RPMI8226 (cell line): ENCODE measurements at regions not wholly inside any gene's neighbourhood (a gene's known extent, or its start where the extent isn't known, plus 50 kb on each side); places are given as distances from the start of the nearest gene placed in this dataset.
"Not testable (repeated sequence)": the region's sequence is repeated elsewhere in the genome, so short reads cannot be mapped to it uniquely, and the experiment has no call there.

Experiments used
- DNase-seq: peaks from one replicate; pipeline ENCODE4 v3.0.0-alpha.2; 2015

DNA sequence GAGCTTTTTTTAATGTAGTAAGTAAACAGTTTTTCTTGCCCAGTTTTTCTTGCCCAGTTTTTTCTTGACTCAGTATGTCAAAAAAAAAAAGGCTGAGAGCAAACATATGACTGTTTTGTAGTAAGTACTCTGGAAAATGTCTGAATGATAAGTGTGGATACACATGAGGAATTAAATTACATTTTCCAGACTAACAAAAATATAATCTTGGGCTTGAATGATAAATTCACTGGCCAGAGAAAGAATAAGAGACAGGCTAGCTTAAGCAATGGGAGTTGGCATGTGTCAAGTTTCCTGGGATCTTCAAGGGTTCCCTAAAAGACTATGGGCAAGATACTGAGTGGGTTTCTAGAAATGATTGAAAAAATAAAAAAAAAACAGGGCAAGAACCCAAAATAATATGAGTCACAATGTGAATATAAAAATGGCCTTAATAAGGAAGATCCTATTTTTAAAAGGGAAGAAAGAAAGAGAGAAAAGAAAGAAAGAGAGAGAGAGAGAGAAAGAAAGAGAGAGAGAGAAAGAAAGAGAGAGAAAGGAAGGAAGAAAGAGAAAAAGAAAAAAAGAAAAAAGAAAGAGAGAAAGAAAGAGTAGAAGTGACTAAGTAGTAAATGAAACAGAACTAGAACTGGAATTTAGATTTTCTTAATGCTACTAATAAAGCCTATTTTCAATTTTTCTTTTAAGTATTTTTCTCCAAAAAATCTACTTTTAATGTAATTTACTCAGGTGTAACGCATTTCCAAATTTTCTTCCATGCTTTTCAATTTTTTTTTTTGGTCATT, 60.2 kb downstream of the TFPI2 start:
- DNase-seq: no peak

DNA sequence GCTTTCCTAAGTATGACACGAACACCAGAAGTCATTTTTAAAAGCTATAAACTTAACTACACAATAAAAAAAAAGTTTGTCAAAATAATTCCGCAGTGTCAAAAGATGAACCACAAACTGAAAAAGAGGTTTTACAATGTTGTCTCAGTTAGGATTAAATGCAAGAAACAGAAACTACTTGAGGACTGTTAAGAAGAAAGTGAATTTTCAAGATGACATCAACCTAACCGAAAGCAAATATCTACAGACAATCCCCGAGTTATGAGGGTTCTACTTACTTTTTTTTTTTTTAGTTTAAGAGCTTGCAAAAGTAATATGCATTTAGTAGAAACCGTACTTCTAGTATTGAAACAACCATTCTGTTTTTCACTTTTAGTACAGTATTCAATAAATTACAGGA, 62.3 kb downstream of the TFPI2 start:
- DNase-seq: no peak

DNA sequence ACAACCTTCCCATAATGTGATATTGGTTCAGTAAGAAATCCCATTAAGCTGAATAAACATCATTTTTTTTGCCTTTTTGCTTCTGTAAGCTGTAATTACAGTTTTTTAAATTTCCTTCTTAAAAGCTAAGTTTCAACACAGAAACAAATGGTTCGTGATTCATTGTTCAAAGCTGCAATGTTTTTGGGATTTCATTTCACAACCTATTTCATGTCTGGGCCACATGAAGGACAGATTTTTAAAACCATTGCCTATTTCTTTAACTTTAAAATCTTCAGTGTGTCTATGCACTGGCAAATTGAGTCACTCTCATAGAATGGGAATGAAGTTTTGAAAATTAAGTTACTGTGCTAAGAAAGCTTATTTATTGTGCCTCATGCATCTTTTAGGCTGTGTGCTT, 66.9 kb downstream of the TFPI2 start:
- DNase-seq: no peak

DNA sequence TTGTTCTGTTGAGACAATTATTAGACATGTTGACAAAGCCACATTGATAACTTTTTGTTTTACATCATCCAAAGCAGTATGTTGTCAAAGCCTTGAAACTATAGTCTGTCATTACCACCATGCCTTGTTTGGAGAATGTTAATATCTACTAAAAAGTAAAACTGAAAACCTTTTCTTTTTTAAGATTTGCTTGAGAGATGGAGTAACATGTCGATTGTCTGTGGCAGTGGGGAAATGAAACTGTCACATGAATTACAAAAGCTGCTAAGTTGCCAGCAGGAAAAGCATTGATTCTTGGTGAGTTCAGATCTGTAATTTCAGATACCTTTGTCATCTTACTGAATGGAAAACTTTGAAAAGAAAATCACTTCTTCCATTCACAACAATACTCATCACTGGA, 69.1 kb downstream of the TFPI2 start:
- no peak for DNase-seq

DNA sequence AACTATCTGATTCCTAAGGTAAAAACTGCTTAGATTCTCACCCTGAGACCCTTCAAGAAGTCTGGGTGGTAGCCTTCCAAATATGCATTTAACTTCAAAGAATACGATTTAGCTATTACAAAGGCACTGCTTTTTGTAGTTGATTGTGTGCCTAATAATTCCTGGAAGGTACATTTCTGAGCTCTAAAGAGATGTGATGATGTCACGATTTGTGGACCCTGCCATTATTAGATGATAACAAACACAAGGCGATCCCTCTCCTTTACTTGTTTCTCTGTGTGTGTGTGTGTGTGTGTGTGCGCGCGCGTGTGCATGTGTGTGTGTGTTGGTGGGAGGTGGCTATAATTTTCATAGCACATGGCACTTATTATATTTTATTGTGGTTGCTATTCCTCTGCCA, 70.9 kb downstream of the TFPI2 start:
- no peak for DNase-seq

DNA sequence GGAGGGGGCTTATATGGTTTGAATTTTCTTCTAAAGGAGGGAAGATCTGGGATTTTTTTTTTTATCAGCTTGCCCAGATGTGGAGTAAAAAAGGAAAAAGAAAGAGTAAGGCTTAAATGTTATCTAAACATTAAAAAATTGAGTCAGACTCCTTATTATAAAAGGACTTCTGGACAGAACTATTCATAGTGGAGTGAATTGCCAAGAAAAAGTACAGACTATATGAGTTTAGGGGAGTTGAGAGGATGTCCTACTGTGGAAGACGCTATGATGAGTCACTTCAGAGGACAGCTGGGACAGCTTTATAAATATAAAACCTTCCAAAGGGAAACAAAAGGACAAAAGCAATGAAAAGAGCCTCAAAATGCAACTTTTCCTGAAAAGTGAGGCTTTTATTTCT, 73.0 kb downstream of the TFPI2 start:
- DNase-seq: no peak

DNA sequence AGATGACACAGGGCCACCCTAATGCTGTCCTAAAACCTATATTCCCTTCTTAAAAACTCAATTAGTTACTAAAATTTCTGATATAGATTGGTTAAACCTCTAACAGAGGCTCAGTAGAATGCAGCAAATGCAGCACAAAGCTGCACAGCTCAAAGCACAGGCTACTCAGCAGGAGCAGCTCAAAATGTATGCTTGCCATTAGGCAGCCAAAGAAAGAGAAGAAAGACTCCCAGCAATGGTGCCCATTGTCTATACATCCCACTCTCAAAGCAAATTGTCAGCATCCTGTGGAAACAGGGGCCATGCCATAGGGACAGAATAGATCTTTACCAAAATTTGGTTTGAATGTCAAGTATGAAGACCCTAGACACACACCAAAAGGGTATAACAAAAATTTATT, 73.5 kb downstream of the TFPI2 start:
- no peak for DNase-seq

DNA sequence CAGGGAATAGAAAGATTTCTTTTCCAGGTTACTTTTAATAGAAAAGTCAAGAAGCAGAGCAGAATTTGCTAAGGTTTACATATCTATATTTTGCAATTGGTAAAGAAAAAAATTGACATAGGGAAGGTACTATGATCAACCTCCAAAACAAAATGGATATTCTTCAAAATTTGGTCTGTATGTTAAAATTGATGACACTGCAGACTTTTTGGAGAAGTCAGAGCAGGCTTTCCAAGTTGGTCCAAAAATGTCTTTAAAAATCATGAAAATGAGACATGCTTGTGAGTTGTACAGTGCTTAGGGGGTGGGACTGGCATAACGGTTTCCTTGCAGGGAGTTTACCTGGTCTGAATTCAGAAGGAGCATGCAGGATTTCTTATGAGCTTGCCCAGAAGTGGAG, 77.0 kb downstream of the TFPI2 start:
- DNase-seq: no peak

DNA sequence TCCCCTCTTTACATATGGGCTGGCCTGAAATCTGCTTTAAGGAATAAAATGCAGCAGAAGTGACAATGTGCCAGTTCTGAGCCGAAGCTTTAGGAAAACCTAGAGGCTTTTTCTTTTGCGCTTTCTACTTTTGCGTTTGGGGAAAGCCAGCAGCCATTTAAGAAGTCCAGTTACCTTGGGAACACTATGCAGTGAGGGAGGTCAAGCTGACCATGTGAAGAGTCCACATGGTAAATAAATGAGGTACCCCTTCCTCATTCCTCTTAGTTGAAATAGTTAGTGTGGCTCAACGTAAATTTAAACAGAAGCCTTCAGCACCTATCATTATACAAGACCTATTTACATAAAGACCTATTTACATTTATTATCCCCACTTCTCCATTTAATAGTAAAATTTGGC, 78.5 kb downstream of the TFPI2 start:
- no peak for DNase-seq

DNA sequence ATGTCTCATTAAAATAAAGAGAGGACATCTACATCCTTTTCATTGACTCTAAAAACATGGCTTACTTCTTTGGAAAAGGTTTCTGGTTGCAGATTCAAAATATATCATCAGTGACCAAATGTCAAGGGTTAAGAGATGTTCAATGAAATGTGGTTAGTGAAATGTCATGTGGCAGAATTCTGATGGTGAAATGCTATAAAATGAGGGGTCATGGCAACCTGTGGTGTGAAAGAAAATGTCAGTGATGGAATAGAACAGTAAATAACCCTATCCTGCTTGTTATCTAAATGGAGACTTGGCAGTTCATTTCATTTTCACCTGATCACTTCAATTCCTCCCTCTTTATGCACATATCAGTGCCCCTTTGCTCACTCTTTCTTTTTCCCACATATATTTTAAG, 79.4 kb downstream of the TFPI2 start:
- no peak for DNase-seq

DNA sequence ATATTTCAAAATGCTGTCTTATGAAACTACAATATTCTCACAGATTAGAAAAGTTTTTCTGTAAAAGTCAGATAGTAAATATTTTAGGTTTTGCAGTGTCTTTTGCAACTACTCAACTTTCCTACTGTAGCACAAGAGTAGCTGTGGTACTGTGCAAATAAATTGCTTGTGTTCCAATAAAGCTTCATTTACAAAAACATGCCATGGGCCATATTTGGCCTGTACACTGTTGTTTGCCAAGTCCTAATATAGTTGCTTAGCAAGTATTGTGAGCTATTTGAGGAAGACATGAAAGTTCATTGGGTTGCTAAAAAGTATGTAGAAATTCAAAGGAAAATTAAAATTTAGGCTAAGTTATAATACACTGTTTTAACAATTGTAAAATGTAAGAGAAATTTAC, 80.0 kb downstream of the TFPI2 start:
- DNase-seq: no peak

DNA sequence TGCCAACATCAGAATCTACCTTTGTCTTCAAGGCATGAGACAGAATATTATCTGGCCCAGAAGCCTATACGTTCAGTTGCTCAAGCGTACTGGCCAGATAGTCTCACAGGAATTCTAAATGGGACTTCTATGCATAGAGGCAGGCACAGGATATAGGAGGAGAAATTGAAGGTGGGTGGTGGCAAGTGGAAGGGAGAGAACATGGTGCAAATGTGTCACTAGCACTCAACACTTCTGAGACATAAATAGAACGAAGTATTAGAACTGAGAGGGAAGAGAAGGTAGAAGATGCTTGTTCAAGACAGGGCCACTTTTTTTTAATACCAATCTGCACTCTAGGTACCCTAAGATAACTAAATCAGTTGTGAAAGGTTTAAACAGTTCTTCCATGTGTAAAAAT, 85.8 kb downstream of the TFPI2 start:
- DNase-seq: no peak

DNA sequence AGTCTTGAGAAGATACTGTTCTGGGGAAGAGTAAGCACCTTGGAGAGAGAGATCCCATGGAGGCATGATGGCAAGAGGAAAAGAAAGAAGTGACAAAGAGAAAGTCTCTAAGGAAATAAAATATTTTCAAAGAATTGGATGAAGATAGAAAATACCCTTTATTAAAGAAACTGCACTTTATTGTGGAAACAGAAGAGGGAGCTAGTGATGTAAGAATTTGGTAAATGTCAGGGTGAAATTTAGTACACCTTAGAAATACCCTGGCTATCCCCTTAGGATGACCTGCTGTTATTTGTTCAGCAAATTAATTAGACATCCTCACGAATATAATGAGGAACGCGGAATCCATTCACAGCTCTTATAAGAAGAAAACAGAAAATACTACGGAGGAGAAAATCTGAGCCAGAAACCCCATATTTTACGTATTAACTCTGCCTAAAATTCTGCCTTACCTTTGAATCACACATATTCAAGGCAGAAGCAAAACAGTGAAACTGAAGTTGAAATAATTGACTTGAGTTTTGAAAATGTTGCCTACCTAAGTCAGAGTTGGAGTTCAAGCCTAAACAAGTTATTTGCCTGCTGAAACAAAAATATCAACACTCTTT, 90.7 kb downstream of the TFPI2 start:
- DNase-seq: peak; percentile 30

DNA sequence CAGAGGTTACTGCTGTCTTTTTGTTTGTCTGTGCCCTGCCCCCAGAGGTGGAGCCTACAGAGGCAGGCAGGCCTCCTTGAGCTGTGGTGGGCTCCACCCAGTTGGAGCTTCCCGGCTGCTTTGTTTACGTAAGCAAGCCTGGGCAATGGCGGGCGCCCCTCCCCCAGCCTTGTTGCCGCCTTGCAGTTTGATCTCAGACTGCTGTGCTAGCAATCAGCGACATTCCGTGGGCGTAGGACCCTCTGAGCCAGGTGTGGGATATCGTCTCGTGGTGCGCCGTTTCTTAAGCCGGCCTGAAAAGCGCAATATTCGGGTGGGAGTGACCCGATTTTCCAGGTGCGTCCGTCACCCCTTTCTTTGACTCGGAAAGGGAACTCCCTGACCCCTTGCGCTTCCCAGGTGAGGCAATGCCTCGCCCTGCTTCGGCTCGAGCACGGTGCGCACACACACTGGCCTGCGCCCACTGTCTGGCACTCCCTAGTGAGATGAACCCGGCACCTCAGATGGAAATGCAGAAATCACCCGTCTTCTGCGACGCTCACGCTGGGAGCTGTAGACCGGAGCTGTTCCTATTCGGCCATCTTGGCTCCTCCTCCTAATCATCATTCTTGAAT, 97.4 kb downstream of the TFPI2 start:
- DNase-seq: not testable (repeated sequence)

DNA sequence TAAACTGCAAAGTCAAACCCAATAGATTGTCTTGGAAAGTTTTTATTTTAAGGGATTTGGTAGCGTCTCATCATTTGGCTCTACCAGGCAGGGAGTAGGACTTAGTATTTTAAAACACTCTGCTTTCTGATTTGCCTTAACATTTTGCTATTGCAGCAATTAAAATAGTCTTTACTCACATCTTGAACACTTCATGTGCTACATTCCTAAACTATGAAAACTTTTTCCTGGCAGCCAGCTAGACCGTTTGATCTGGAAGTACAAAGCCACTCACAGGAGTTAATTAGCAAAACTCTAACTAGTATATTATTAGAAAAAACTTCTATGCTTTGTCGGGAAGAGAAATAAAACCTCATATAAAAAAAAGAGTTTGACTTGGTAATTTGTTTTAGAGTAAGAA, 111.4 kb downstream of the TFPI2 start:
- DNase-seq: no peak

DNA sequence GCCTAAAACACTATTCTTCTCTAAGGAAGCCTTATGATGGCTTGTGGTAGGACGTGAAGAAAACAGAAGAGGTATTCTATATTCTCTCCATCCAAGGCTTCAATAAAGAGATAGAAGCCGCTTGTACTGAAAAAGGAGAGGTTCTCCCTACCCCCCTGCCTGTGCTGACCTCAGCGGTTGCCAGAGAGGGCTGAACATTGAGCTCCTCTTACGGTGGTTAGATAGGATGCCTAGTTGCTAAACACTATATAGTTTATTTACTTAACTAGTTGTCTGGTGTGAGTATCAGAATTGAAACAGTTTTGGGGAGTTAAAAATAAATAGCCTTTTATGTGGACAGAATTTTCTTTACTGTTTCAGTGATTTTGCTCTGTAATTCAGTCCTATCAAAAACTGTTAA, 112.2 kb downstream of the TFPI2 start:
- DNase-seq: no peak

DNA sequence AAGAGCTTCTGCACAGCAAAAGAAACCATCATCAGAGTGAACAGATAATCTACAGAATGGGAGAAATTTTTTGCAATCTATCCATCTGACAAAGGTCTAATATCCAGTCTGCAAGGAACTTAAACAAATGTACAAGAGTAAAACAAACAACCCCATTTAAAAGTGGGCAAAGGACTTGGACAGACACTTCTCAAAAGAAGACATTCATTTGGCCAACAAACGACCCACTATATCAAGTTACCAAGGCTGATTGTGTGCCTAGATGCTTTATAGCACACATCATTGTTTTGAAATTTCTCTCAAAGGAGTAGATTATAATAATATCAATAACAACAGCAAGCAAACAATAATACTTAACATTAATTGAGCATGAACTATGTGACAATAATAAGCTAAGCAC, 117.1 kb downstream of the TFPI2 start:
- no peak for DNase-seq

DNA sequence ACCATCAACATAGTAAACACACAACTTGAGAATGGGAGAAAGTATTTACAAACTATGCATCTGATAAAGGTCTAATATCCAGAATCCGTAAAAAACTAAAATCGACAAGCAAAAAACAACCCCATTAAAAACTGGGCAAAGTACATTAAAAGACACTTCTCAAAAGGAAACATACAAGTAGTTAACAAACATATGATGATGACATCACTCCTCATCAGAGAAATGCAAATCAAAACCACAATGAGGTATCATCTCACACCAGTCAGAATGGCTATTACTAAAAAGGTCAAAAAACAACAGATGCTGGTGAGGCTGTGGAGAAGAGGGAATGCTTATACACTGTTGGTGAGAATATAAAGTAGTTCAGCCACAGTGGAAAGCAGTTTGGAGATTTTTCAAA, 125.1 kb downstream of the TFPI2 start:
- DNase-seq: no peak

DNA sequence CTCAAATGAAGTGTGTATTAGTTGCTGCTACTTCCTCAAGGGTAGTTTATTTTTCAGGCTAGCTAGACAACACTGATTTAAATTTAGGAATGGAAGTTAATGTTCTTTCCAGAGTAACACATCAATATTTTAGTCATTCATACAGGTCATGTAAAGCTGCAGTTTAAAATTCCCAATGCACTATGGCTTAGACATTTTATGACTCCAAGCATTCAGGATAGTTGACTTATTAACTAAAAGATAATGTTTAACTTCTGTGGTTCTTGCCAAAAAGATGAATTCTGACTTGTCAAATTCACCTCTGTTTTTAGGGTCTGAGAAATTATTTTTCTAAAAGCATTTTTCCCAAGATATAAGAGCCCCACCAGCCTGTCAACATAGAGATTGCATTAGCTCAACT, 131.9 kb downstream of the TFPI2 start:
- DNase-seq: no peak

DNA sequence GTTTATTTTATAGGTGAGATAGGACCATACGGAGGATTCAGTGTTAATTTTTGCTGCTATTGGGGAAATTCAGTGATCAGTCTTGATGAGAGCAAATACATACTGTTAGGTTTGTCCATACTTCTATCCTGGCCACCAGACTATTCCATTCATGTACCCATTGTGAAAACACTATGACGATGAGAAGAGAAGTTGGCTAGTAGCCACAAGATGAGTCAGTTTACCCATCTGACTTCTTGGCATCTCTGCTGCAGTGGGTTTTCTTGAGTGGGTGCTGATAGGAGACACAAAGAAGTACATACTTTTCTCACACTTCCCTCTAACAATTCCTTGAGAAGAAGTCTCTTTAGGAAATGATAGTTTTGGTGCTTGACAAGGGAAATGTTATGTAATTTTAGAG, 133.1 kb downstream of the TFPI2 start:
- DNase-seq: no peak

DNA sequence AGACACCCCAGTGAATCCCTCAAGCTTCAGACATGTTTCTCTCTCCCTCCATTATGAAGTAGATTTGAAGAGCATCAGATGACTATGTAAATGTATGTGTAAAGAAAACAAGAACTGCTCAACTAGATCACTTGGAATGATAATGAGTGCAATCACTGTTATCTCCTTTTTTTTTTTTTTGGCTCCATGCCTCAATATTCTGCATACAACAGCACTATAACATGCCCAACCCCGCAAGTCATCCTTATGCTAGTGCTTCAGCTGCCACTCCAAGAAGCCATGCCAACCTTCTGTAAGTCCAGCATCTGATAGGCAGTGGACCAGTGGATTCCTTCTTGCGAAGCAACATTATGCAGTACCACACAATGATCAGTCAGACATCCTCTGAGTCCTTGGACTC, 133.7 kb downstream of the TFPI2 start:
- no peak for DNase-seq

DNA sequence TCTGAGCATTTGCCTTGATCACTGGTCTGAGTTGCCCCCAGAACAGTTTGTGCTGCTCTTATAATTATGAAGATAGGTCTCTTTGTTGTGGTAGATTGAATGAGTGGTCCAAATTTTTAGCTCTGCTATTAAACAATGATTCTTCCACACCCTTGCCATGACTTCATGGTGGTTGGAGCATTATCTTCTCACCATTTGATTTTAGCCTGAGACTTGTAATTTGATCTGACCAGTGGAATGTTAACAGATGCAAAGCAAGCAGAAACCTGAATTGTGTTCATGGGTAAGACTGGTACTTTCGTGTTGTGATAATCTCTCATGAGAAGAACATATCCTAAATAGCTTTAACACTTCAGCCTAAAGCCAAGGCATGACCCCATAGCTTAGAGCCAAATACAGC, 139.1 kb downstream of the TFPI2 start:
- DNase-seq: no peak

DNA sequence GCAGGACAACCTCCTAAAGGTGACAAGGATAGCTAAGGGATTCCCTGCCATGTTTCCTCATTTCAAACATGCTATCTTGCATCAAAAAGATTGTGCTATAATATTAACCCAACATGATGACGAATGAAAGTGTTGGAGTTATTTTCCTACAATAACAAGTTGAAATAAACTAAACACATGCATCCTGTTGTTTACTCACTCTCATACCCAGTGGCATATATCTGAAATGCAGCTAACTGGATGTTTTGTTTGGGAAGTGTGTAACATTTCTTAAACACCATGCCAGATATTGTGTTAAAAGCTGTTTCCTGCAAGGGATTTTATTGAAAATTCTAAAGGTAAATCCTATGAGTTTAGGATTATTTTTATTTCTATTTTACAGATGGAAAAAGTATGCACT, 139.6 kb downstream of the TFPI2 start:
- DNase-seq: no peak

DNA sequence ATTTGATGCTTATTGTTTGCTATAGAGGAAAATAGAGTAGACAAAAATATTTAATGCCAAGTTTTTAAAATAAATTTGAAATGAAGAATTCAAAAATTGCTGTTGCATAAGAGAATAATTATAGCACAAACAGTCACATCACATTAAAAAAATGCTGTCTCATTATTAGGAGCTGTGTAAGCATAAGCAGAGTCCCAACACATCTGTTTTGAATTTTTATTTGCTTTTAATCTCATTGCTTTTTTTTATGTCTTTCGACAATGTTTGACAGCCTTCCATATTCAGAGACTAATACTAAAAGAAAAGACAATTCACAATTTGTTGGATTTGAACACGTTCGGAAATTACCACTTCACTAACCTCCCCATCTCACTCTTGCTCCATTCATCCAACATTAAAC, 143.5 kb downstream of the TFPI2 start:
- no peak for DNase-seq

DNA sequence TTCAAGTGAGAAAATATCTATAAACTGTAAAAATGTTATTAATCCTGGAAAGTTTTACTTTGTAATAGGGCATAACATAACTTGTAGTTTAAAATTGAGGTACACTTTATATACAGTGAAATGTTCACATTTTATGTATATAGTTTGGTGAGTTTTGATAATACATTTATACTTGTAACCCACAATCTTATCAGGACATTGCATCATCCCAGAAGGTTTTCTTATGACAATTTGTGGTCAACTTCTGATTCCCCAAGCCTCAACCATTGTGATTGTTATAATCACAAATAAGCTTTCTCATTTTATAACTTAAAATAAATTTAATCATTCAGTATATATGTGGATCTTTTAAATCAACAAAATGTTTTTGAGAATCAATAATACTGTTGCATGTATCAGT, 151.1 kb downstream of the TFPI2 start:
- no peak for DNase-seq
